ENCODE measurements at regions not wholly inside any gene's neighbourhood (a gene's known extent, or its start where the extent isn't known, plus 50 kb on each side); places are given as distances from the start of the nearest gene placed in this dataset.

DNA sequence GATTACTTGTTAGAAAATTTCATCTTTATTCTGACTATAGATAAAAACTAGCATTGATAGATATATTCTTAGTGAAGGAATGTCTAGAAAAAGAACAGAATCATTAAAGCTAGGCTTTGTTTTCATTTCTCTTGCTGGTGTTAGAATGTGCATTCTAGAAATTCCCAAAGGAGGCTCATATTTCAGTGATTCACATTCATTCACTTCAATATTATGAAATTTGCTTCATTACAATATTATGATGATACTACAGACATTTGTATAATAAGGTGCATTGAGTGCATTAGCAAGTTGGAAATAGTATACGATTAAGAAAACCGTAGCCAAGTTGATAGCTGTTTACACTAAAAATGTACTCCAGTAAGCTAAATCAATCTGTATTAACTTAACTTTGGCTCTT lies 70.7 kb upstream of the MYCBP2 start:
- Mint-ChIP-seq H3K4me3 (no peak overlapping the region), H3K4me1 (0 out of 3 replicates have a peak, but pooled peaks cover 2% of the 10 kb centered on the region), H3K27ac (no peak overlapping the region), H3K36me3 (ENCODE audit: low read depth) (no peaks in the 10 kb centered on the region), H3K9me3 (no peaks in the 10 kb centered on the region), H3K27me3 (ENCODE audit: insufficient read depth, low read depth, poor library complexity) (no peaks in the 10 kb centered on the region)
- Histone ChIP-seq H2AFZ (no peak overlapping the region), H3K79me2 (replicated peaks; ENCODE audit: insufficient read depth) (no peaks in the 10 kb centered on the region), H3K36me3 (ENCODE audit: insufficient read depth) (no peaks in the 10 kb centered on the region), H3K27me3 (ENCODE audit: insufficient read depth) (no peaks in the 10 kb centered on the region), H3K4me2 (no peak overlapping the region), H3F3A (replicated peaks; ENCODE audit: low read depth) (no peaks in the 10 kb centered on the region), H3K9me2 (ENCODE audit: insufficient read depth) (no peaks in the 10 kb centered on the region), H3K4me3 (no peak overlapping the region), H4K20me1 (replicated peaks; ENCODE audit: insufficient read depth) (no peaks in the 10 kb centered on the region), H3K4me1 (ENCODE audit: insufficient read depth) (no peaks in the 10 kb centered on the region), H3K27ac (ENCODE audit: low read depth) (no peak overlapping the region)
- DNase-seq (ENCODE audit: low spot score) (no peak), ATAC-seq (no peak)
- TF ChIP-seq ZNF331 (CRISPR knock-in tag; IDR thresholded peaks at IDR 0.05; ENCODE audit: low read depth) (no peak), EZH2phosphoT487 (IDR thresholded peaks at IDR 0.05; ENCODE audit: unreplicated experiment) (no peak), NANOG (IDR thresholded peaks at IDR 0.05; ENCODE audit: borderline replicate concordance) (no peak), CTCF (conservative IDR thresholded peaks at IDR 0.05; ENCODE audit: low read depth in 2 of 2) (no peak), ETS1 (IDR thresholded peaks at IDR 0.05) (no peak), POLR2AphosphoS5 (IDR thresholded peaks at IDR 0.05; ENCODE audit: low read depth) (no peak), STAT1 (IDR thresholded peaks at IDR 0.05; ENCODE audit: unreplicated experiment) (no peak), CREB1 (CRISPR knock-in tag; IDR thresholded peaks at IDR 0.05; ENCODE audit: low read depth) (no peak), JUNB (IDR thresholded peaks at IDR 0.05; ENCODE audit: unreplicated experiment) (no peak), EZH2 (IDR thresholded peaks at IDR 0.05; ENCODE audit: low read depth, unreplicated experiment) (no peak), ZNF114 (CRISPR knock-in tag; IDR thresholded peaks at IDR 0.05) (no peak)
- TF ChIP-seq, protein P1, sequence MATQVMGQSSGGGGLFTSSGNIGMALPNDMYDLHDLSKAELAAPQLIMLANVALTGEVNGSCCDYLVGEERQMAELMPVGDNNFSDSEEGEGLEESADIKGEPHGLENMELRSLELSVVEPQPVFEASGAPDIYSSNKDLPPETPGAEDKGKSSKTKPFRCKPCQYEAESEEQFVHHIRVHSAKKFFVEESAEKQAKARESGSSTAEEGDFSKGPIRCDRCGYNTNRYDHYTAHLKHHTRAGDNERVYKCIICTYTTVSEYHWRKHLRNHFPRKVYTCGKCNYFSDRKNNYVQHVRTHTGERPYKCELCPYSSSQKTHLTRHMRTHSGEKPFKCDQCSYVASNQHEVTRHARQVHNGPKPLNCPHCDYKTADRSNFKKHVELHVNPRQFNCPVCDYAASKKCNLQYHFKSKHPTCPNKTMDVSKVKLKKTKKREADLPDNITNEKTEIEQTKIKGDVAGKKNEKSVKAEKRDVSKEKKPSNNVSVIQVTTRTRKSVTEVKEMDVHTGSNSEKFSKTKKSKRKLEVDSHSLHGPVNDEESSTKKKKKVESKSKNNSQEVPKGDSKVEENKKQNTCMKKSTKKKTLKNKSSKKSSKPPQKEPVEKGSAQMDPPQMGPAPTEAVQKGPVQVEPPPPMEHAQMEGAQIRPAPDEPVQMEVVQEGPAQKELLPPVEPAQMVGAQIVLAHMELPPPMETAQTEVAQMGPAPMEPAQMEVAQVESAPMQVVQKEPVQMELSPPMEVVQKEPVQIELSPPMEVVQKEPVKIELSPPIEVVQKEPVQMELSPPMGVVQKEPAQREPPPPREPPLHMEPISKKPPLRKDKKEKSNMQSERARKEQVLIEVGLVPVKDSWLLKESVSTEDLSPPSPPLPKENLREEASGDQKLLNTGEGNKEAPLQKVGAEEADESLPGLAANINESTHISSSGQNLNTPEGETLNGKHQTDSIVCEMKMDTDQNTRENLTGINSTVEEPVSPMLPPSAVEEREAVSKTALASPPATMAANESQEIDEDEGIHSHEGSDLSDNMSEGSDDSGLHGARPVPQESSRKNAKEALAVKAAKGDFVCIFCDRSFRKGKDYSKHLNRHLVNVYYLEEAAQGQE (IDR thresholded peaks at IDR 0.05; ENCODE audit: unreplicated experiment), result no peak
- TF ChIP-seq, protein P2, sequence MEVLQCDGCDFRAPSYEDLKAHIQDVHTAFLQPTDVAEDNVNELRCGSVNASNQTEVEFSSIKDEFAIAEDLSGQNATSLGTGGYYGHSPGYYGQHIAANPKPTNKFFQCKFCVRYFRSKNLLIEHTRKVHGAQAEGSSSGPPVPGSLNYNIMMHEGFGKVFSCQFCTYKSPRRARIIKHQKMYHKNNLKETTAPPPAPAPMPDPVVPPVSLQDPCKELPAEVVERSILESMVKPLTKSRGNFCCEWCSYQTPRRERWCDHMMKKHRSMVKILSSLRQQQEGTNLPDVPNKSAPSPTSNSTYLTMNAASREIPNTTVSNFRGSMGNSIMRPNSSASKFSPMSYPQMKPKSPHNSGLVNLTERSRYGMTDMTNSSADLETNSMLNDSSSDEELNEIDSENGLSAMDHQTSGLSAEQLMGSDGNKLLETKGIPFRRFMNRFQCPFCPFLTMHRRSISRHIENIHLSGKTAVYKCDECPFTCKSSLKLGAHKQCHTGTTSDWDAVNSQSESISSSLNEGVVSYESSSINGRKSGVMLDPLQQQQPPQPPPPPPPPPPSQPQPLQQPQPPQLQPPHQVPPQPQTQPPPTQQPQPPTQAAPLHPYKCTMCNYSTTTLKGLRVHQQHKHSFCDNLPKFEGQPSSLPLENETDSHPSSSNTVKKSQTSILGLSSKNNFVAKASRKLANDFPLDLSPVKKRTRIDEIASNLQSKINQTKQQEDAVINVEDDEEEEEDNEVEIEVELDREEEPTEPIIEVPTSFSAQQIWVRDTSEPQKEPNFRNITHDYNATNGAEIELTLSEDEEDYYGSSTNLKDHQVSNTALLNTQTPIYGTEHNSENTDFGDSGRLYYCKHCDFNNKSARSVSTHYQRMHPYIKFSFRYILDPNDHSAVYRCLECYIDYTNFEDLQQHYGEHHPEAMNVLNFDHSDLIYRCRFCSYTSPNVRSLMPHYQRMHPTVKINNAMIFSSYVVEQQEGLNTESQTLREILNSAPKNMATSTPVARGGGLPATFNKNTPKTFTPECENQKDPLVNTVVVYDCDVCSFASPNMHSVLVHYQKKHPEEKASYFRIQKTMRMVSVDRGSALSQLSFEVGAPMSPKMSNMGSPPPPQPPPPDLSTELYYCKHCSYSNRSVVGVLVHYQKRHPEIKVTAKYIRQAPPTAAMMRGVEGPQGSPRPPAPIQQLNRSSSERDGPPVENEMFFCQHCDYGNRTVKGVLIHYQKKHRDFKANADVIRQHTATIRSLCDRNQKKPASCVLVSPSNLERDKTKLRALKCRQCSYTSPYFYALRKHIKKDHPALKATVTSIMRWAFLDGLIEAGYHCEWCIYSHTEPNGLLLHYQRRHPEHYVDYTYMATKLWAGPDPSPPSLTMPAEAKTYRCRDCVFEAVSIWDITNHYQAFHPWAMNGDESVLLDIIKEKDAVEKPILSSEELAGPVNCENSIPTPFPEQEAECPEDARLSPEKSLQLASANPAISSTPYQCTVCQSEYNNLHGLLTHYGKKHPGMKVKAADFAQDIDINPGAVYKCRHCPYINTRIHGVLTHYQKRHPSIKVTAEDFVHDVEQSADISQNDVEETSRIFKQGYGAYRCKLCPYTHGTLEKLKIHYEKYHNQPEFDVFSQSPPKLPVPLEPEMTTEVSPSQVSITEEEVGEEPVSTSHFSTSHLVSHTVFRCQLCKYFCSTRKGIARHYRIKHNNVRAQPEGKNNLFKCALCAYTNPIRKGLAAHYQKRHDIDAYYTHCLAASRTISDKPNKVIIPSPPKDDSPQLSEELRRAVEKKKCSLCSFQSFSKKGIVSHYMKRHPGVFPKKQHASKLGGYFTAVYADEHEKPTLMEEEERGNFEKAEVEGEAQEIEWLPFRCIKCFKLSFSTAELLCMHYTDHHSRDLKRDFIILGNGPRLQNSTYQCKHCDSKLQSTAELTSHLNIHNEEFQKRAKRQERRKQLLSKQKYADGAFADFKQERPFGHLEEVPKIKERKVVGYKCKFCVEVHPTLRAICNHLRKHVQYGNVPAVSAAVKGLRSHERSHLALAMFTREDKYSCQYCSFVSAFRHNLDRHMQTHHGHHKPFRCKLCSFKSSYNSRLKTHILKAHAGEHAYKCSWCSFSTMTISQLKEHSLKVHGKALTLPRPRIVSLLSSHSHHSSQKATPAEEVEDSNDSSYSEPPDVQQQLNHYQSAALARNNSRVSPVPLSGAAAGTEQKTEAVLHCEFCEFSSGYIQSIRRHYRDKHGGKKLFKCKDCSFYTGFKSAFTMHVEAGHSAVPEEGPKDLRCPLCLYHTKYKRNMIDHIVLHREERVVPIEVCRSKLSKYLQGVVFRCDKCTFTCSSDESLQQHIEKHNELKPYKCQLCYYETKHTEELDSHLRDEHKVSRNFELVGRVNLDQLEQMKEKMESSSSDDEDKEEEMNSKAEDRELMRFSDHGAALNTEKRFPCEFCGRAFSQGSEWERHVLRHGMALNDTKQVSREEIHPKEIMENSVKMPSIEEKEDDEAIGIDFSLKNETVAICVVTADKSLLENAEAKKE (CRISPR knock-in tag; IDR thresholded peaks at IDR 0.05), result no peak
